GM18499 (cell line): ENCODE measurements at regions not wholly inside any gene's neighbourhood (a gene's known extent, or its start where the extent isn't known, plus 50 kb on each side); places are given as distances from the start of the nearest gene placed in this dataset.
"Not testable (repeated sequence)": the region's sequence is repeated elsewhere in the genome, so short reads cannot be mapped to it uniquely, and the experiment has no call there.

Experiments used
- ATAC-seq: cut with Tn5 transposase; IDR thresholded peaks from one replicate; pipeline ENCODE4 v1.9.1; 2021; ENCODE audit warnings: moderate number of reproducible peaks; ENCODE audit not compliant: insufficient read depth, unreplicated experiment

DNA sequence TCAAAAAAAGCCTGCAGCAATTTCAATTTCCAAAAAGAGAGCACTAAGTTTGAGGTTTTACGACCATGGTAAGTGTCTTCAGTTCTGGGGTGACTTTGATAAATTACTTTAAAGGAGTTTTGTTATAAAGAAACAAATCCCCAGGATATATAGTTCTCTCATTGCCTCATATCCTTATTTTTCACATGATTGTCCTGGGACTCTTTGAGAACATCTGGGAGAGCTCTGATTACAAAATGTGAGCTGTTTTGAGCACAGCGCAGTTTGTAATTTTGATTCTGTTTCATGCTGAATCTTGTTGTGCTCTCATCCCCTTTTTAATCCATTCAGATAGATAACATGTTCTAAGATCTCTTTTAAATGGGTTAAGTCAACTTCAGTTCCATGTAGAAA, 67.7 kb upstream of the DCN start:
- ATAC-seq, result no peak

DNA sequence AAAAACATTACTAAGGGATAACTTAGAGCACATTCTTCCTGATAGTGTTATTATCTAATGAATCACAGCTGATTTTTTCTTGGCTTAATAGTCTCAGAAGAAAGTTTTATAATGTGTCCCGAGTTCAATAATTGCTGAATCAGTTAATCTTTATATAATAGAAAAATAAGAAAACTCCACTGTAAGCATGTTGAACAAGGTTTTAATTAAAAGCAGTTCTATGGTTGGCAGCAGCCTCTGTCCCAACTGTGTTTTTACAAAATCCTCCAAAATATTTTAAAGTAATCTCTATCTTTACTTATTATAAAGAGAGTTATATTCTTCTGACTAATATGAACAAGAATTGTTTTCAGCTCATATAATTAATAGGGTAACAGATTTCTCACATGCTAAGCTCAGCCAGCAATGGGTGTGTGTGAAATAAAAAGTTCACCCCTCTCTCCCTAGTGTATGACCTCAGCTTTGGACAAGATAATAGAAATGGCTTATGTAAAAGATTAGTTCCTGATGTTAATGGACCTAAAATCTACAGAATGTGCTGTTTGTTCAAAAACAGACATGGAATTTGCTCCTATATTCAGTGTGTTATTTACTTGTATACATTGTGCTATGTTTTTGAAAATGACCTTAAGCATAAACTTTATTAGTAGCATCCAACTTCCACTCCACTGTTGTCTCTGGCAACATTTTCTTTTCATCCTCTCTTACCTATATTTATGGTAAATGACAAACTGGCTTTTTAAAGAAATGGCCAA, 67.1 kb upstream of the DCN start:
- ATAC-seq, result no peak

DNA sequence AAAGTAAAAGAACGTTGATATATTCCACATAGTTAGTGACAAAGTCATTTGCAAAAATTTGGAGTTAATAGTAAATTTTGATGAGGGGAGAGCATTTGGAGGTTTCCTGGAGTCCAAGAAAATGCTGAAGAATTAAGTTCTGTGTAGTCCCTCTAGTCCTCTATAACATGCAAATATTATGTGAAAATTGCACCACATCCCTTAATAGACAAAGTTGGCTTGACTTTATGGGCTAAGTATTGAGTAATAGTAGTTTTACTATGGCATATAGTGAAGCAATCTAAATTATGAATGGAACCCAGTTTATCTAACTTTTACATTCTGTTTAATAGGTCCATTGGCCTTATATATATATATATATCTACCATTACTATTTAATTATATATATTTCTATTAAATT, 66.4 kb upstream of the DCN start:
- ATAC-seq, result no peak

DNA sequence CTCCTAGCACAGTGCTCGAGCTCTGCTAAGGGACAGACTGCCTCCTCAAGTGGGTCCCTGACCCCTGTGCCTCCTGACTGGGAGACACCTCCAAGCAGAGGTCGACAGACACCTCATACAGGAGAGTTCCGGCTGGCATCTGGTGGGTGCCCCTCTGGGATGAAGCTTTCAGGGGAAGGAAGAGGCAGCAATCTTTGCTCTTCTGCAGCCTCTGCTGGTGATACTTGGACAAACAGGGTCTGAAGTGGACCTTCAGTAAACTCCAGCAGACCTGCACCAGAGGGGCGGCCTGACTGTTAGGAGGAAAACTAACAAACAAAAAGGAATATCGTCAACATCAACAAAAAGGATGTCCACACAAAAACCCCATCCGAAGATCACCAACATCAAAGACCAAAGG, 60.6 kb upstream of the DCN start:
- not testable (repeated sequence) for ATAC-seq

DNA sequence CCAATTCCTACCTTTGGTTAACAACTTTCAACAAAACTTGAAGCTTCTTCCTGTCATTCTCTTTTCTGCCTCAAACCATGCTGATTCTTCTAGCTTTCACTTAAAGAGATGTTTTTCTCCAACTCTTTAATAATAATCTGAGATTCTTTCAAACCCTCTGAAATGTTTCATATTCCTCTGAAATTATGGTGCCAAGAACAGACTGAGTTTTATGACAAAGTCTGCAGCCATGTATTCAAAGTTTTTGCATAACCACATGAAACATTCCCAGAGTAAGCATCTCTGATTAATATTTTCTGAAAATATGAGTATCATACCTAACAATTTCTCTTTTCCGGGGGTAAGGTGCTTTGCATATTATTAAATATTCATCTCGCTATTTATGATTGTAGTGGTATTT, 59.1 kb upstream of the DCN start:
- no peak for ATAC-seq

DNA sequence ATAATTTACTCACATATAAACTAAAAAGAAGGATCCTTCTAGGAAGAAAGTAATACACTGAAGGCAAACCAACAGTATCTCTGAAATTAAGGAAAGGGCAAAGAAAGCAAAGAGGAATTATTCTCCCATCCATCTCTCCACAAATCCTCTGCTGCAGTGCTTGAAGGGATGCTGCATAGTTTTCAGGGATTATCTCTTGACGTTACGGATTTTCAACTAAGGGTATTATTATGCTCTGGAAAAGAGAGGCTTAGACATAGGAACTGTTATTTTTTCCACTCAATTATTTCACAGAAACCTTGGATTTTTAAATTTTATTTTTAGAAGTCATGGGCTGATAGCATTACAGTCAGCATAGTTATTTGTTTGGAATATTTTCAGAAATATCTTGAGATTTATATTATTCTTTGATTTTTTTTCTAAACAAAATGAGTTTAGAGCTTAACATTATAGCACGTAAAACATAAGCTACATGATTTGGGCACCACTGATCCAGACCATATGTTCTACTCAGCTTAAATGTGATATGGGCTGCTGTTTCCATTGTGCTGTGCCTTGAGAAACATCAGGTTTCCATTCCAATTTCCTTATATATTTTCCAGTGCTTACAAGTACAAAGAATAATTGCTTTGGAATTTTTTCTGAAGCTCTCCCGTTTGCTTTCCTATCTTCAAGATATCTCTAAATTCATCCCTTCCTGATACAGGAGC, 57.9 kb upstream of the DCN start:
- no peak for ATAC-seq

DNA sequence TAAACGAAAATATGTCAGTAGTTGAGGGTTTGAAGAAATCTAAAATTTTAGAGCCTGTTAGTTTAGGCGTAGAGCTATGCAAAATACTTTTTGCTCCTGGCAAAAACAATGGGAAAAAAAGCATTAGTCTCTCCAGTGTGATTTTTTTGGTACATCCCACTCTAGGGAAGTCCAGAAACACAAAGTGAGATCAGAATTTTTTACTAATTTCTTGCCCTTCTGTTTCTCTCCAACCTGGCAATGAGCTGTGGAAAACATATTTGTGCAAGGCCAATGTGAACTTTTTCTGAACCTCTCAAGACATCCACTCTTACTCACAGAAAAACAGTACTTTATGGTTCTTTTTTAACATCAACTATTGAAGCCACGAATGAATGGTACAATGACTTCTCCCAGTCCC, 56.9 kb upstream of the DCN start:
- no peak for ATAC-seq
